Transverse colon (tissue), 4 donors: ENCODE measurements at regions not wholly inside any gene's neighbourhood (a gene's known extent, or its start where the extent isn't known, plus 50 kb on each side); places are given as distances from the start of the nearest gene placed in this dataset.
"Not testable (repeated sequence)": the region's sequence is repeated elsewhere in the genome, so short reads cannot be mapped to it uniquely, and the experiment has no call there.

Source experiments
- DNase-seq: peaks from one replicate; pipeline ENCODE4 v3.0.0-alpha.2; 2019
- H3K27ac ChIP-seq, 4 donors: fragments of 200-600 bp; sonication (generic); 2 replicates each; pipeline ENCODE4 v1.5.1; 2016 to 2018; ENCODE audit warnings: inconsistent platforms in 4 of 4
- H3K27me3 ChIP-seq: fragments of 200-600 bp; sonication (generic); 2 replicates; pipeline ENCODE4 v1.5.1; 2017; ENCODE audit warnings: inconsistent platforms
- H3K36me3 ChIP-seq, 4 donors: fragments of 200-600 bp; sonication (generic); 2 replicates each; pipeline ENCODE4 v1.5.1; 2017 to 2019; ENCODE audit warnings: inconsistent platforms in 4 of 4
- H3K4me1 ChIP-seq, 4 donors: fragments of 200-600 bp; sonication (generic); 2 replicates each; pipeline ENCODE4 v1.5.1; 2017 to 2020; ENCODE audit warnings: inconsistent platforms in 4 of 4
- H3K4me3 ChIP-seq, 4 donors: fragments of 200-600 bp; sonication (generic); 1 replicate in 1 of 4; 2 replicates in 3 of 4; pipeline versions ENCODE4 v1.5.1 to v1.6.1; 2017 to 2019; ENCODE audit warnings: inconsistent platforms in 4 of 4
- H3K9me3 ChIP-seq, 2 donors: fragments of 200-600 bp; sonication (generic); 2 replicates each; pipeline ENCODE4 v1.5.1; 2017 to 2019; ENCODE audit warnings: inconsistent platforms in 2 of 2
- CTCF ChIP-seq, 5 experiments: fragments of 200-600 bp in 3 of 5; fragments of 450-650 bp in 2 of 5; sonication (generic) in 3 of 5; IDR thresholded peaks; 1 replicate in 2 of 5; 2 replicates in 3 of 5; pipeline ENCODE4 v1.5.1; 2016 to 2017; ENCODE audit warnings: antibody characterized with exemption in 5 of 5, inconsistent platforms in 3 of 5, mild to moderate bottlenecking in 2 of 5, moderate library complexity in 1 of 5
- EP300 ChIP-seq: sonication (generic); formaldehyde crosslinking; IDR thresholded peaks from one replicate; pipeline ENCODE4 v1.6.1; 2017; ENCODE audit warnings: antibody characterized with exemption, low read depth
- POLR2A ChIP-seq: fragments of 450-650 bp; IDR thresholded peaks from one replicate; pipeline ENCODE4 v1.6.1; 2016; ENCODE audit warnings: antibody characterized with exemption, mild to moderate bottlenecking, moderate library complexity
- POLR2AphosphoS5 ChIP-seq, 3 donors: sonication (generic); formaldehyde crosslinking; IDR thresholded peaks; one replicate each; pipeline ENCODE4 v1.6.1; 2016; ENCODE audit warnings: antibody characterized with exemption in 3 of 3
- WGBS, 2 donors: methylation state at CpG; one replicate each; pipeline ENCODE4 v1.1.5; 2018; ENCODE audit warnings: low coverage in 1 of 2; 5-methylcytosine and 5-hydroxymethylcytosine counted together
- in situ Hi-C, 4 donors: fragments of 200-750 bp; cut with MboI; loops; one replicate each; pipeline versions ENCODE4 v1.15.0 to v1.15.1; 2017; ENCODE audit warnings: low sequenced_read_pairs in 3 of 4, low pct_ligation_motif_present in 1 of 4, low pct_unique_long_range_greater_than_20kb in 1 of 4
- intact Hi-C: fragments of 100-400 bp; cut with DNase I; formaldehyde crosslinking; loops from one replicate; pipeline ENCODE4 v1.15.1; 2023; ENCODE audit warnings: low total_unique reads

- Histone ChIP-seq H3K27me3 (peaks cover 10% of the 10 kb centered on the region), H3K4me1 (no peaks in the 10 kb centered on the region), H3K9me3 (no peaks in the 10 kb centered on the region), H3K36me3 (no peaks in the 10 kb centered on the region), H3K4me3 (no peak overlapping the region), H3K27ac (no peak overlapping the region)
- in situ Hi-C loops (no loop called here), intact Hi-C loops (no loop called here)
- TF ChIP-seq POLR2A (no peak), CTCF (IDR thresholded peaks at IDR 0.05) (no peak), EP300 (no peak), POLR2AphosphoS5 (IDR thresholded peaks at IDR 0.05) (no peak)
- 85% methylated on average over 9 of the region's 11 CpGs; no CpG with 5 or more reads in 1 of the 2 donors for WGBS, 2 donors
- DNase-seq = no peak
Measured at GRCh38 chr12:131389054-131390013, 321.6 kb upstream of the SFSWAP start.

- TF ChIP-seq POLR2A (no peak), CTCF (IDR thresholded peaks at IDR 0.05) (no peak), POLR2AphosphoS5 (IDR thresholded peaks at IDR 0.05) (no peak), EP300 (no peak)
- in situ Hi-C loops = no loop called here
- intact Hi-C loops = no loop called here
- Histone ChIP-seq H3K27ac (no peak overlapping the region), H3K4me3 (no peak overlapping the region), H3K9me3 (no peaks in the 10 kb centered on the region), H3K36me3 (no peaks in the 10 kb centered on the region), H3K27me3 (peaks cover 6% of the 10 kb centered on the region), H3K4me1 (no peaks in the 10 kb centered on the region)
- 52 to 68% methylated on average over 5 to 19 of the region's 19 CpGs for WGBS, 2 donors
- DNase-seq = no peak
Measured at GRCh38 chr12:131390412-131391334, 320.2 kb upstream of the SFSWAP start.

- intact Hi-C loops (no loop called here), in situ Hi-C loops (no loop called here)
- TF ChIP-seq POLR2A (no peak), POLR2AphosphoS5 (IDR thresholded peaks at IDR 0.05) (no peak), CTCF (IDR thresholded peaks at IDR 0.05) (no peak), EP300 (no peak)
- DNase-seq = no peak
- H3K4me3 ChIP-seq = no peak overlapping the region
- no peaks in the 10 kb centered on the region for H3K4me1 ChIP-seq
- H3K36me3 ChIP-seq = no peaks in the 10 kb centered on the region
- H3K9me3 ChIP-seq = no peaks in the 10 kb centered on the region
- 76% methylated on average over 10 of the region's 10 CpGs; no CpG with 5 or more reads in 1 of the 2 donors for WGBS, 2 donors
- no peak overlapping the region for H3K27ac ChIP-seq
- no peaks in the 10 kb centered on the region for H3K27me3 ChIP-seq
Measured at GRCh38 chr12:131391399-131391798, 319.5 kb upstream of the SFSWAP start.

- in situ Hi-C loops, H3K27me3 ChIP-seq, H3K9me3 ChIP-seq, DNase-seq, H3K27ac ChIP-seq, intact Hi-C loops, H3K36me3 ChIP-seq, H3K4me3 ChIP-seq, H3K4me1 ChIP-seq: not testable (repeated sequence)
- 78% methylated on average over 10 of the region's 11 CpGs; no CpG with 5 or more reads in 1 of the 2 donors for WGBS, 2 donors
Measured at GRCh38 chr12:131394752-131395151, 316.1 kb upstream of the SFSWAP start.

GRCh38 chr12:131395209-131395684, 315.6 kb upstream of the SFSWAP start:
- H3K27ac ChIP-seq, H3K4me1 ChIP-seq, DNase-seq, H3K36me3 ChIP-seq, H3K9me3 ChIP-seq, H3K4me3 ChIP-seq, H3K27me3 ChIP-seq, intact Hi-C loops, in situ Hi-C loops: not testable (repeated sequence)
- 74 to 87% methylated on average over 5 of the region's 5 CpGs for WGBS, 2 donors
